Suppressor macrophage (primary cell): ENCODE measurements at regions not wholly inside any gene's neighbourhood (a gene's known extent, or its start where the extent isn't known, plus 50 kb on each side); places are given as distances from the start of the nearest gene placed in this dataset.
A peak's percentile ranks its signal among the peaks of the same experiment; 100 is the strongest.

ENCODE experiments used
- DNase-seq, 4 experiments: peaks; one replicate each; pipeline ENCODE4 v3.0.0-alpha.2; 2020 to 2022

DNA sequence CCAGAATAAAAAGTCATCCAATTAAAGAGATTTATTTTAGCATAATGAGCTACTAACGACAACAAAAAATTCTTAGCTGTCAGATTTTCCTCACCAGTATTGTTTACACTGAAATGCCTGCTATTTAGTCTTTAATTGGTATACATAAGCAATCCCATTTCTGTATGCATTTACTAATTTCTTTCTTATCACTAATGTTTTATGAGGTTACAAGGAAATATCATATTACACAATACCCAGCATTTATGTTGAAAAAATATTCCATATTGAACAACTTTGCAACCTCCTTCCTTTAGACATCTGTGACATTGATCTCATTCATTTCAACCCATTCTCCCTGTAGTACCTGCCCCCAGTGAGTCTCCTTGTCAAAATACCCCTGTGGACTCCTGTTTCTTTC, 135.4 kb downstream of the SLITRK6 start:
- DNase-seq, result no peak

DNA sequence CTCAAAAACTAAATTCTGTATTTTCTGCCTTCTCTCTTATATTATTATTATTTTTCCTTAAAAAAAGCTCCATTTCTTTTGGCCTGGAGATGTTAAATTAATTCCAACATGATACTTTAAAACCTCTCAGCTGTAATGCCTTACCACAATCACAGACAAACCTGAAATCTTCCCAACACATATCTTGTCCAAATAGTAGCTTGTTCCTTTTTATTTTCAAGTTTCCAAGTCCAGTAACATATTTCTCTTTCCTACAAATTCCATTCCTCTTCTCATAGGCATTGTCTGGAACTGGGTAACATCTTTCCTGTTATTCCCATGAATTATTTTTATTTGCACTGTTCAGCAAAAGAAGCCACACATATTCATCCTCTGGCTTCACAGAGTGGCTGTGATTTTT, 137.0 kb downstream of the SLITRK6 start:
- DNase-seq, result no peak

DNA sequence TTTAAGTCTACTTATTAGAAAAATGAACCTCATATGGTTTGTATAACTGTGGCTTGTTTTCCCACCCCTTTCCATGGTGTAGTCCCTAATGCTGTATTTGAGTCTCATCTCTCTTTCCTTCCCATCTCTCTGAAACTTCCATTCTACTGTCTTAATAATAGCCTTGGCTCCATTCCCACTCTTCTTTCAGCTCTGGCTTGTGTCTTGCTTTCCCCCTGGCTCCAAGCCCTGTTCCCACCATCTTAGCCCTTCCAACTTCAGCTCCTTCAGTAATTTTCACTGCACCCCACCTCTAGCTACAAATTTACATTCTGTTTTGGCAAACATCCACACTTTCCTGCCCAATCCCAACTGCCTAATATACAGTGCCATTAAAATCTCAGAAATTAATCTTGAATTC, 137.5 kb downstream of the SLITRK6 start:
- DNase-seq, result no peak

DNA sequence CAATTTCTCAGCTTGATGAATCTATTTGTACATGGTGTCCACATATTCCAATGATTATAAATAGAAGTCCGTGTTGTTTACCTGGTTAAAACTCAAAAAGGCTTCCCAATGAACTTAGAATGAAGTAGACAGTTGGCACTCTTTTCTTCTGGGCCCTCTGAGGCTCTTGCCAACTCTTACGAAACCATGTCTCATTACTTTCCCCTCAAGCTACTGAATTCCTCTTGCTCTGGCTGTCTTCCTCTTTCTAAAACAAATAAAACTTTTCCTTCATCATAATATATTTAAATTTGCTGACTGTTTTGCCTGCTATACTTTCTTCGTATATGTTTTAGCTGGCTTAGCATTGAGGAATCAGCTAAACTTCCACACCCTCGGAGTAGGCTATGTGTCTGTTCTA, 139.7 kb downstream of the SLITRK6 start:
- peak in 1 of 4 experiments; percentile 4 for DNase-seq

DNA sequence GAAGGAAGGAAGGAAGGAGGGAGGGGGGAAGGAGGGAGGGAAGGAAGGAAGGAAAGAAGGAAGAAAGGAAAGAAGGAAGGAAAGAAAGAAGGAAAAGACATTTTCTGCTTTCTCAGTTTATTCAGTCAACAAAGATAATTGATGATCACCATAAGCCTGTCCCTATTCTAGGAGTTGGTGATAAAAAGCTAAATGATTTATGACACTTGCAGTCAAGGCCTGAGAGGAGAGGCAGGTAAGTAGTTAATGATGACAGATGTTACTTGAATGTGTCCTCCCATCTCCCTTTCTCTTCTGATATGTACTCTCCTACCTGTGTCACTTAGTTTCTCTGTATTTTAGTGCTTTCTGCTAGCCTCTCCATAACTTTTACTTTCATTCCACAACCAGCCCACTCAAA, 141.3 kb downstream of the SLITRK6 start:
- DNase-seq, result no peak

DNA sequence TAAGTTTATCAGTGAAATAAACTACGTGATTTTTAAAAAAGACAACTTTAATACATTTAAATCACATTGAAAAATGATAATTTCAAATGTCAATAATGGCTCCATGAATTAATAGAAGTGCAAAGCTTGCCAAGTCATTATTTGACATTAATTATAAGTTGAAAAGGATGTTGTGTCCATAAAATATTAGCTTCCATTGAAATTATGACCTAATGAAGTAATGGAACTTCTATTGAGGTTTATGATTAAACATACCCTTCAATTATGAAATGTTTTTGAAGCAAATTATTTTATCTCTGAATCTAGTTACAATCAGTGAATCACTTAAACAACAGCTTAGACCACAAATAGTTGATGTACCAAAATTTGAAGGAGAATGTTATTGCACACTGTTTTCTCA, 144.2 kb downstream of the SLITRK6 start:
- no peak for DNase-seq

DNA sequence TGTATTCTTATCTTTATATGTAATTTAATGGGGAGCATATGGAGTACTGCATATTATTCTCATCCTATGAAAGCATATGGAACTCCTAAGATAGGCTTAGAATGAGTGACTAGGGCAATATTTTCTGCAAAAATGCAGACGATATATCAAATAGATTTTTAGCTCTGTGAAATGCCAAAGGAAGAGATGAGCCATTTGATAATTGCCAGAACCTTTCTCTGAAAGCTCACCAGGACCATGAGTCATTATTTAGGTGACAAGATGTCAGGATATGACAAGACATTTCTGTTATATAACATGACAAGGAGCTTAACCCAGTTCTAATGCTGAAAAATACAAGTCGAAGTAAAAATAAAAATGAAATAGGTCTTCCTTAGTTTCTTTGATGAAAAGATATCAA, 145.0 kb downstream of the SLITRK6 start:
- DNase-seq, result no peak

DNA sequence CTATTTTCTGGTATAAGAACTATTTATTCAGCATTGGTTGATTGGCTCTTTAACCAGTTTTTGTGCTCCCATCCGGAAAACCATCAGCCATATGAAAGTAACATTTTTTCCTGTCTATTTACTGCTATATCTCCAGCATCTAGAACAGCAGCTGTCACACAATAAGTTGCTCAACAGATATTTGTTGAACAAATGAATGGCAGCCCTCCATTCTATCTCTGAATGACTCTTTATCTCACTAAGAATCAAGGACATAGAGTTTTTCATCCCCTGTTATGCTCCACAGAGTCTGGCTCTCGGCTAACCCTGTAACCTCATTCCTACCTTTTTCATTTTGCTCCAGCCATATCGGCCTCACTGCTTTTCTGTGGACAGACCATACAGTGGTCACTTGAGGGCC, 145.5 kb downstream of the SLITRK6 start:
- no peak for DNase-seq

DNA sequence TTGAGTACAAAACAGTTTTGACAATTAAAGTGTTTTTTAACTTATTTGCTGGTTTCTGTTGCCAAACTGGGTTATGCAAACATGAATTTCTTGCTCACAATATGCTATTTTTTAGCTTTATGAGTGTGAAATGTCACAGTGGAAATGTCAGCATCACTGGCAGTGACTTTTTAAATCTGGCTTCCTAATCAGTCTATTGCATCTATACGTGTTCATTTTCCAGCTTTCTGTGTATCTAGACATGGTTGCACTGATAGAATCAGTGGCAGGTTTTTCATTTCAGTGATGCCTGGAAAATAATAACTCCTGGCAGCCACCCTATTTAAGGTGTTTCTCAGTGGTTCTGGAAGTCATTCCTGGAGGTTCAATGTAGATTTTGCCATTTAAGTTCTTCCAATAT, 146.7 kb downstream of the SLITRK6 start:
- no peak for DNase-seq

DNA sequence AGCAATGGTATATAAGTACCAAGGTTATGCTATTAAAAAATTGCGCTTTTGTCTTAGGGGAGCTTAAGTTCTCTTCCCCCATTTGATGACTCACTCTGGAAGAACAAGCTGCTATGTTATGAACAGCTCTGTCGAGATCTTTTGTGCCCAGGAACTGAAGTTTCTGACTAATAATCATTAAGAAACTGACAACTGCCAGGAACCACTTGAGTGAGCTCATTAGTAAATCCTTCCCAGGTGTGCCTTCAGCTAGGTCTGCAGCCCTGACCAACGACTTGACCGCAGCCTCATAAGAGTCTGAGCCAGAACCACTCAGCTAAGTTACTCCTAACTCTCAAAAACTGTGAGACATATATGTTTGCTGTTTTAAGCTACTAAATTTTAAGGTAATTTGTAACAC, 147.8 kb downstream of the SLITRK6 start:
- no peak for DNase-seq

DNA sequence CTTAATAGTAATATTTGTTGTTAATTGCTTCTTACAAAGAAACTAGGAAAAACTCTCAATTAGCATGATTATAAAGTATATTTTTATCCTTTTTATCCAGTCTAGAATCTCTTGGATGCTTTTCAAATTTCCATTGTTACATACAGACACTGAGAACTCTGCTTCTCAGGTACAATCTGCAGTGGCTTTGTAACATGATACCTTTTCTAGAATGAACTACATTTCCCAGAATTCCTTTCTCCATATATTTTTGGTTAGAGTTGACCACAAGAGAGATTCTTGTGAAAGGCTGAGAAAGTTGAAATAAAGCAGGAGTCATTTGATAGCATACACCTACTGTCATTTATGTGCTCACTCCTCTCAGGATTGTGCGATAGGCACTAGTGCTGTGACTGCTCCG, 148.6 kb downstream of the SLITRK6 start:
- DNase-seq, result no peak

DNA sequence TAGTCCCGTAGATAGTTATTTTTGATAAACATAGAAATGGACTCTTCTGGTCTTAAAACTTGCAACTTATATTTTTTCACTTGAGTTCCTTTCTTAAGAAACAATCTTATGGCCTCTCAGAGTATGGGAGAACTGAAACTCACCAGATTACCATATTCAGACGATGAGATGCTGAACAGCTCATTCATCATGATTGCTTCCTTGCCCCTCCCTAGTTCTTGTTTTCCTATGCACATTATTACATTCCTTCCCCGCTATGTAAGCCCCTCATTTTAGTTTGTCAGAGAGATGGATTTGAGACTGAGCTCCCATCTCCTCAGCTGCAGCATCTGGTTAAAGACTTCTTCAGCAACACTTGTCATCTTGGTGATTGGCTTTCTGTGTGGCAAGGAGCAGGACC, 158.5 kb downstream of the SLITRK6 start:
- DNase-seq, result no peak

DNA sequence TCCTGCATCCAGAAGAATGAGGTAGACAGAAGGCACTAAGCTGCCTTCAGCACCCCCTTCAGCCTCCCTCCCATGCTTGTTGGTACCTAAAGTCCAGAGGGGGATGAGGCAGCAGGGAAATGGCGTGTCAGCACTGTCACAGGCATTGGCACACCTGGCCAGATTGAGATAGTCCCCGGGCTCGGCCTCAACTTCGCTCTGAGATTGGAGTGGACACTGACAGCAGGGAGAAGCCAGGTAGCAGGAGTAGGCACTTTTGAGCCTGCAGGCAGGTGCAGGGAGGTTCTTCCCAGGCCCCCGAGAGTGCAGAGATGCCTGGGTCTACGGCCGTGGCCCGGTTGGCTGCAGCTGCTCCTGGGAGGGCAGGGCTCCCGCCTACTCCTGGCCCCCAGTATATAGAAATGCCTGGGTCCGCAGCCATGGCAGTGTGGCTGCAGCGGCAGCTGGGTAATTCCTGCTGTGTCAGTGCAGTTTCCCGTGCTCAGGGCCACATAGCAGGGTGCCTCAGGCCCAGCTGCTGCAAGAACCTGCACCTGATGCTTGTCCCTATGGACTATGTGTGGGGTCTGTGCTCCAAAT, 160.3 kb downstream of the SLITRK6 start:
- no peak for DNase-seq

DNA sequence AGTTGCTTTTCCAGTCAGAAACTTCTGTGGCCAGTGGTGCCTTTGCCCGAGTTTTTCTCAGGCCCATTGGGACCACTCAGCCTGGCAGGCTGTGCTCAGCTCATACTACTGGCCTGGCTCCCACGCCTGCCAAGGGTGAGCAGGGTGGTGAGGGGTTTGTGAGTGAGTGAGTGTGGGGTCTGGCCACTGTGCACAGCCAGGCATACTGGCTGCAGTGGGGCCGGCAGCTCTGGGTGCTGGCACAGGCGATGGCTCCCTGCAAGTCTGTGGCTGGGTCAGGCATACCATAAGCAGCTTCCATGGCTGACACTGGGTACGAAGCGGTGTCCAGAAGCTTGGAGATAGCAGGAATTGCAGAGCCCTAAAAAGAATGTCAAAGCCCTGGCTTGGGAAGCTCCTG, 161.0 kb downstream of the SLITRK6 start:
- DNase-seq, result no peak

DNA sequence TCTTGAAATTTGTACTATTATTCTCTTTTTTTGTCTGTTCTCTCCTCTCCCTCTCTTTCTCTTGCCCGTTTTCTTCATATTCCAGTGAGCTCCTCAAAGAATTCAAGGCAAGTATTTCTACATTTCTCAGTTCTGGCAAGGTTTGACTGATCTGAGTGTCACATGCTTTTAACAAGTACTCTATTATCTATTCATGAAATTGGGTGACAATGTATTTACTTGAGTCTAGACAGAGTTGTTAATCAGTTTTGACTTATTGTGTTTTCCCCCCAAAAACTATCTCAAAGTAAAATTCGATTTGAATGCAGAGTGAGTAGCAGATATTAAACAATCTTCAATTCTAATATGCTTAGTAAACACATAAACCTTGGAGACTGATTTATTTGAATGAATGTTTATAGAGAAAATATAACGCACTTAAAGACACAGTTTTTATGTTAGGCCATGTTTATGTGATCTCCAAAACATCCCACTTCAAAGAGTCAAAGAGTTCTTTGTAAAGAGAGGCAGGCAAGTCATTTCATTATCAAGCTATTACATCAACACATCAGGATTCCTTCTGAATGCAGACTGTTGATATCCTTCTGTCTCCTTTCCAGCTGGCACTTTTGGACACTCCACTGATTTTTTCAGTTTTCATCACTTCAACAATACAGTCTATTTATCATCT, 166.6 kb downstream of the SLITRK6 start:
- DNase-seq, result no peak

DNA sequence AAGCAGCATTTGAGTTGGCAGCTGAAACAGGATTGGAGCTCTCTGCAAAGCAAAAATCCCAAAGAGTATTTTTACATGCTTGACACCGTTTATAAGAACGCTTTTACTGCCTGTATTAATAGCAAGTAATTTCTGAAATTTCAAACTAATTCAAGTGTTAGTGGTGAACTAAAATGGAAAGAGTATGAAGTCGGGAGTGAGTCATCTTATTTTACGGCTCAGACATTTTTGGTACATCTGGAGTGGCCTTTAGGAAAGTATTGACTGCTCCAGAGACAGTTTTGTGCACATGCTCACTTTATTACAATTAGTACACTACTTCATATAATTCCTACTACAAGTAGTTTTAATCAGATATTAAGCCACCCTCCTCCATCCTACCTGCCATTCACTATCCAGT, 167.4 kb downstream of the SLITRK6 start:
- DNase-seq, result no peak

DNA sequence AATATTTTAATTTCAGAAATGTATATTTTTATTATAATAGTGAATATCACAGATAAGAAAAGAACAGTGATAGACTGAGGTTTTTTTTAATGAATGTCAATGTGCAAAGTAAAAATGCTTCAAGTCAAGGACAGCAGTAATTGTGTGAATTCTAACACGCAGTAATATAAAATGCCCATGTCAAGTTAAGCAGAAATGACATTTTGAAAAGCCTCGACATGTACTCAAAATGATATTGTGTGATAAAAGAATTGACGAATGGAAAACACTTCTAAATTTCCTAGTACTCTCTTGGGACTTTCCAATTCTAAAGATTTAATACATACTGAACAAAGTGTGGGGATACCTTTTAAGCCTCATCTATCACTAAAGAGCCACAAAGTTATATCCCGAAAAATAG, 172.6 kb downstream of the SLITRK6 start:
- DNase-seq, result no peak

DNA sequence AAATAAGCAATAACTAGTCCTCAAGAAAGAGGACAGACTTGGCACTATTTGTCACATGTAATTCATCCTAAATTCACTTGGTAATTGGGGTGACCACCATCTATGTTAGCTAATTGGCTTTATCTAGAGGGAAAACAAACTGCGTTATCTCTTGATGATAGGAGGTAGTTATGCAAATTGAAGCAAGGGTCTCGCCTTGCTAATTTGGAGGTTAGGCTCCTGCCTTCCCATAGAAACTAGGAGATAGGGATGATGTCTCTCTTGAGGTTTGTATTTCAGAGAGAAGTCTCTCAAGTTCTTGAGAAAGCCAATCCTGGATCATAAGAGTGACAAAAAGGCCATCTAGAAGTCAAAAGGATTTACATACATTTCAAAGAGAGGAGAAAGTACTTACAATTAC, 179.9 kb downstream of the SLITRK6 start:
- DNase-seq, result no peak

DNA sequence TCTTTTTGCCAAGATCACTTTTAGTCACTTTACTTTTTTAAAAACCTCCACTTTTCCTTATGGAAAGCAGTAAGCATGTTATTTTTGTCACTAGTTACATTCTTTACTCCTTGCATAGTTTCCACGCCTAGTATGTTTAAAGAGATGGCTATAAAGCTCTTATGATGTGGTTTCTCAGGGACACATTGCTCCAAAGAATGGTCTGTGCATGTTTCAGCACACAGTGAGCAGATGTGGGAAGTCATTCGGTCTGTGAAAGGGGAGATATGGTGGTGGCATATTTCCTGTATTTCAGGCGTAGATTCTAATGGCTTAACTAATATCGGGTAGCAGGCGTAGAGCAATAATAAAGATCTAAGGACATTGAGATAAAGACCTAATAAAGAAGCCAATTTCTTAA, 180.7 kb downstream of the SLITRK6 start:
- no peak for DNase-seq

DNA sequence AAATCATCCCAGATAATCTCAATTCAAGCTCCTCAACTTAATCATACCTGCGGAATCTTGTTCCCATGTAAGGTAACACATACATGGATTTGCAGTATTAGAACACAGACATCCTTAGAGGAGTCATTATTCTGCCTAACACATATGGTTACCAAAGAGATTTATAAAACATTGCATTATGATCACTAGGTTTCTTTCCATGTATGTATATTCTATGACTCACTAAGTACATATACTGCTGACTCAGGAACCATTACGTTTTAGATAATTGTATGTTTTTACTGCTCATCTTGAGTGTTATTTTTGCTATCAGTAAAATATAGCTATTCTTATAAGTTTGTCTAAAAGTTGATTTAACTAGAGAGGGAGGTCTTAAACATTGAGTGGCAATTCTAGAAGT, 182.9 kb downstream of the SLITRK6 start:
- DNase-seq, result no peak

DNA sequence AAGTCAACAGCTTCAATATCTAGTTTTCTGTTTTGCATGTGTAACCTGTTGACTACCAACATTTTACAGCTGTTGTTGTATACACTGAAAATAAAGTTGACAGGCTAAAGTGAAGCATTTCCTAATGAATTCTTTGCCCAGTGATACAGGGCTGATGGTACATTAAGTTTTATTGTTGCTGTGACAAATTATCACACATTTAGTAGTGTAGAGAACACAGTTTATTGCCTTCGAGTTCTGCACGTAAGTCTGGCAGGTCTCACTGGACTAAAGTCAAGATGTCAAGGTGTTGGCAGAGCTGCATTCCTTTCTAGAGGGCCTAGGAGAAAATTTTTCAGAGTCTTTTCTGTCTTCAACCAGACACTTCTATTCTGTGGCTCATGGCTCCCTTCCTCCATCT, 184.2 kb downstream of the SLITRK6 start:
- no peak for DNase-seq

DNA sequence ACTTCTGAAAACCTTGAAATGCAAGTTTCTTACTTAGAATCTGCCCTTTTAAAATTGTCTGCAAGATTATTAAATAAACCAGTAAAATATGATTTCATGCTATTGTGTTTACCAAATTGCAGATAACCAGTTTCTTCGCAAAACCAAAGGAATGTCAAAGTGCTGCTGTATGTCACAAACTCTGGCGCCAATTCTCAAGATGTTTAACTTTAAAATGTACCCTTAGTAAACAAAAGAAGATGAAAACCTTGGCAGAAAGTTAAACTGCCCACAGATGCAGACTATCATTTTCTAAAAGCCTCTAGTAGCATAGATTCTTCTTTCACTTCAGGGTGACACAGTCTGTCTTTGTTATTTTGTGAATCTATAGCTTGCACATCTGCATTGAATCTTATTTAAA, 189.2 kb downstream of the SLITRK6 start:
- no peak for DNase-seq

DNA sequence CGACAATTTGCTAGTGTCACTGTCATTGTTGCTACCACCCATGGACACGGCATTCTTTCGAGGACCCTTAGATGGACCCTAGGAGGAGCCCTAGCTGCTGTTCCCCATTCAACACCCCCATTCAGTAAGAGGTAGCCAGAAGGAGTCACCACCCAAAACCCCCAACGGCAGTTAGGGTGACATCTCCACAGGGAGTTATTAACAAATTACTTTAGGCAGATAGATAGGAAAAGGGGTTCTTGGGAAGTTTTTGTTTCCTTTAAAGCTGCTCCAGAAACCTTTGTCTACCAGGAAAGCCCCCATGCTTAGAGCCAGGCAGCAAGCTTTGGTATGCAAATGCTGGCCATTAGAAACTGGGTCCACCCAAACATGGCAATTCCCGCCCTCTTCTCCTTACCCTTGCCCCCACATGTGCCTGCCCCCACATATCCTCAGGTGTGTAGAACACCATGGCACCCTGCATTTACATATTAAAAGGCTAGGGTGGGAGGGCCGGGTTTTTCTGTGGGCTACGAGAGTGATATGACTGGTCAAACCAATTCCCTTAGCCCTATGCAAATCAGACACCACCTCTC, 190.9 kb downstream of the SLITRK6 start:
- DNase-seq, result no peak

DNA sequence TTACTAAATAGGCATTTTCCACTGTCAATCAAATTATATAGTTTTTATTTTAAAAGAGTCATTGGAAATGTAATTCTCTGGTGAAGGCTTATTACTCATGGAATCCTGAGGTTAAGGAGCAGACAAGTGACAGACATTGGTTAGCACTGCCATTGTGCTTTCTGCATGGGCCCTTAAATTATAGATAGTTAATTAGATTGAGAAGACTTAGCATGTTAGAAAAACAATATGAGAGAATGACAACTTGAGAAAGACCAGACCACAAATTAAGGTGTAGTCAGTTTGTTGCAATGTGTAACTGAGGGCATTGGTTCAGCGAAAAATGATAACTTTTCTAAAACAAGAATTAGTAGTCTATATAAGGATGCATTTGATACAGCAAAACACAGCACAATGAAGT, 195.5 kb downstream of the SLITRK6 start:
- DNase-seq, result no peak

DNA sequence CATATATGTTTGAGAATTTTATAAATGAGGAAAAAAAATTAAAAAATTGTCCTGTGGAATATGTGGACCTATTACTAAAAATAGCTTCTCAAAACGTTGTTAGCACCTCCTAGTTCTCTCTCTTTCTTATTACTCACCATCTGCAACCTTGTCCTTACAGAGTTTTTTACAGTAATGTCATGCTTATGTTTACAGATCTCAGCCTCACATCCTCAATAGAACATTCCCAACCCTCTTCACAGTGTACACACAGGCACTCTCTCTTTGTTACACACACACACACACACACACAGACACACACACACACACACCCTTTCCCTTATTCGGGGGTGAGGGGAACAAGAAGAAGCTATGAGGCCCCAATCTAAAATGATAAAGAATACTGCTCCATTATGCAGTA, 197.7 kb downstream of the SLITRK6 start:
- DNase-seq, result no peak
